PC-9 (cell line): ENCODE measurements at regions not wholly inside any gene's neighbourhood (a gene's known extent, or its start where the extent isn't known, plus 50 kb on each side); places are given as distances from the start of the nearest gene placed in this dataset.

Experiments used
- EZH2 ChIP-seq: fragments of 200-600 bp; sonication (generic); IDR thresholded peaks from 2 replicates; pipeline ENCODE4 v1.8.0; 2017; ENCODE audit warnings: antibody characterized with exemption, low read depth
- TF ChIP-seq, protein P1 (sequence below): fragments of 200-600 bp; sonication (generic); conservative IDR thresholded peaks from 2 replicates; pipeline ENCODE4 v1.6.1; 2017; ENCODE audit warnings: mixed run types, antibody characterized with exemption, mild to moderate bottlenecking, moderate library complexity

DNA sequence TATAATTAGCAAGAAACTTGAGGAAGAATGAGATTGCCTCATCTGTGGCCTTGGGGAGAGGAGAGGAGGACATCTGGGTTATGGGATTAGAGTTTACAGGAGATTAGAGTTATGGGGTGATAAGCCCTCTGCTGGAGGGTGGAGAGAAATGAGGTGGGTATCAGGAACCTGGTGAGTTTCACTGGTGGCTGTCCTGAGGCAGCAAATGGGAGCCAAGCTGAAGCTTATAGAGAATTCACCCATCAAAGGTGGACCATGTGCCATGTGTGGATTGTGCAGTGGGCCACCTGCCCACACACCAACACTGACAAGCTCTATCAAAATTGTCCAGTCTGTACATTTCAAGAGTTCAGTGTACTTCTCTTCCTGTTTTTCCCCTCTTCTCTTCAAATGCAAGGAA lies 135.3 kb downstream of the AEBP2 start:
- TF ChIP-seq, protein P1, sequence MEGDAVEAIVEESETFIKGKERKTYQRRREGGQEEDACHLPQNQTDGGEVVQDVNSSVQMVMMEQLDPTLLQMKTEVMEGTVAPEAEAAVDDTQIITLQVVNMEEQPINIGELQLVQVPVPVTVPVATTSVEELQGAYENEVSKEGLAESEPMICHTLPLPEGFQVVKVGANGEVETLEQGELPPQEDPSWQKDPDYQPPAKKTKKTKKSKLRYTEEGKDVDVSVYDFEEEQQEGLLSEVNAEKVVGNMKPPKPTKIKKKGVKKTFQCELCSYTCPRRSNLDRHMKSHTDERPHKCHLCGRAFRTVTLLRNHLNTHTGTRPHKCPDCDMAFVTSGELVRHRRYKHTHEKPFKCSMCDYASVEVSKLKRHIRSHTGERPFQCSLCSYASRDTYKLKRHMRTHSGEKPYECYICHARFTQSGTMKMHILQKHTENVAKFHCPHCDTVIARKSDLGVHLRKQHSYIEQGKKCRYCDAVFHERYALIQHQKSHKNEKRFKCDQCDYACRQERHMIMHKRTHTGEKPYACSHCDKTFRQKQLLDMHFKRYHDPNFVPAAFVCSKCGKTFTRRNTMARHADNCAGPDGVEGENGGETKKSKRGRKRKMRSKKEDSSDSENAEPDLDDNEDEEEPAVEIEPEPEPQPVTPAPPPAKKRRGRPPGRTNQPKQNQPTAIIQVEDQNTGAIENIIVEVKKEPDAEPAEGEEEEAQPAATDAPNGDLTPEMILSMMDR: no peak
- no peak for TF ChIP-seq EZH2
